GM12865 (cell line): ENCODE measurements at regions not wholly inside any gene's neighbourhood (a gene's known extent, or its start where the extent isn't known, plus 50 kb on each side); places are given as distances from the start of the nearest gene placed in this dataset.

Experiments
- DNase-seq: peaks from one replicate; pipeline ENCODE4 v3.0.0; 2010; ENCODE audit warnings: low read depth
- H3K4me3 ChIP-seq: 2 replicates; pipeline ENCODE4 v1.5.1; 2011; ENCODE audit warnings: mild to moderate bottlenecking, low read depth, low read length, control low read depth
- CTCF ChIP-seq: IDR thresholded peaks from 2 replicates; pipeline ENCODE4 v1.5.1; 2011; ENCODE audit warnings: low read length, control low read depth, low read depth, inconsistent platforms; ENCODE audit not compliant: insufficient read depth; ENCODE audit errors: missing control alignments

- DNase-seq, result no peak
- no peak overlapping the region for H3K4me3 ChIP-seq
- TF ChIP-seq CTCF, result no peak
Observed at GRCh38 chr3:40996827-40997710, 202.2 kb upstream of the CTNNB1 start.

- no peak for TF ChIP-seq CTCF
- DNase-seq, result no peak
Observed at GRCh38 chr3:40997711-40998519, 201.4 kb upstream of the CTNNB1 start.

GRCh38 chr3:40999682-41000081, 199.6 kb upstream of the CTNNB1 start:
- no peak for DNase-seq
- no peak for TF ChIP-seq CTCF
- no peak overlapping the region for H3K4me3 ChIP-seq

More at GRCh38 chr3:40997711-40998519, 201.4 kb upstream of the CTNNB1 start:
- H3K4me3 ChIP-seq, result no peak overlapping the region

GRCh38 chr3:41000471-41000870, 198.8 kb upstream of the CTNNB1 start:
- DNase-seq, result no peak
- H3K4me3 ChIP-seq, result no peak overlapping the region
- no peak for TF ChIP-seq CTCF

GRCh38 chr3:41001556-41001955, 197.7 kb upstream of the CTNNB1 start:
- H3K4me3 ChIP-seq, result no peak overlapping the region
- no peak for DNase-seq
- no peak for TF ChIP-seq CTCF

GRCh38 chr3:41002104-41002503, 197.2 kb upstream of the CTNNB1 start:
- no peak for DNase-seq
- no peak overlapping the region for H3K4me3 ChIP-seq
- no peak for TF ChIP-seq CTCF
